Esophagus (tissue), 2 donors: ENCODE measurements at regions not wholly inside any gene's neighbourhood (a gene's known extent, or its start where the extent isn't known, plus 50 kb on each side); places are given as distances from the start of the nearest gene placed in this dataset.

Experiments used
- H3K27ac ChIP-seq, 2 donors: one replicate each; pipeline ENCODE4 v1.5.1; 2013; ENCODE audit warnings: low read depth in 2 of 2, mild to moderate bottlenecking in 2 of 2, inconsistent platforms in 1 of 2, low read length in 1 of 2, moderate library complexity in 1 of 2
- H3K27me3 ChIP-seq, 2 donors: one replicate each; pipeline ENCODE4 v1.6.1; 2013; ENCODE audit warnings: low read length in 2 of 2, control low read depth in 1 of 2, mild to moderate bottlenecking in 1 of 2; ENCODE audit not compliant: insufficient read depth in 2 of 2, control insufficient read depth in 1 of 2
- H3K36me3 ChIP-seq, 2 donors: one replicate each; pipeline ENCODE4 v1.6.1; 2013; ENCODE audit warnings: low read length in 1 of 2; ENCODE audit not compliant: control insufficient read depth in 2 of 2, insufficient read depth in 2 of 2
- H3K4me1 ChIP-seq, 2 donors: one replicate each; pipeline ENCODE4 v1.6.1; 2013; ENCODE audit warnings: low read length in 1 of 2; ENCODE audit not compliant: control insufficient read depth in 2 of 2, insufficient read depth in 2 of 2
- H3K4me3 ChIP-seq, 2 donors: one replicate each; pipeline ENCODE4 v1.5.1; 2013; ENCODE audit warnings: low read length in 2 of 2, mild to moderate bottlenecking in 2 of 2, low read depth in 1 of 2, moderate library complexity in 1 of 2
- H3K9me3 ChIP-seq, 2 donors: one replicate each; pipeline ENCODE4 v1.6.1; 2013; ENCODE audit warnings: mild to moderate bottlenecking in 2 of 2, low read depth in 1 of 2, low read length in 1 of 2, moderate library complexity in 1 of 2; ENCODE audit not compliant: control insufficient read depth in 2 of 2, insufficient read depth in 1 of 2
- WGBS, 2 donors: extraction: QIAGEN DNeasy Blood & Tissue Kit; methylation state at CpG; one replicate each; pipeline ENCODE4 v1.1.7; 2013; 5-methylcytosine and 5-hydroxymethylcytosine counted together
- donor health status: healthy with polysubstance abuse.
- donor health status: Bipolar disorder and iron deficiency.

- no peak overlapping the region for H3K27ac ChIP-seq
- no peaks in the 10 kb centered on the region for H3K27me3 ChIP-seq
- no peaks in the 10 kb centered on the region for H3K36me3 ChIP-seq
- no peak overlapping the region for H3K4me3 ChIP-seq
- no peaks in the 10 kb centered on the region for H3K9me3 ChIP-seq
- 66 to 75% methylated on average over 6 of the region's 6 CpGs for WGBS, 2 donors
- no peaks in the 10 kb centered on the region for H3K4me1 ChIP-seq
Measured at GRCh38 chr6:14792118-14792955, 453.5 kb upstream of the JARID2 start.

- H3K27ac ChIP-seq, result no peak overlapping the region
- H3K4me3 ChIP-seq, result no peak overlapping the region
- no peaks in the 10 kb centered on the region for H3K27me3 ChIP-seq
- H3K36me3 ChIP-seq, result no peaks in the 10 kb centered on the region
- H3K4me1 ChIP-seq, result no peaks in the 10 kb centered on the region
- H3K9me3 ChIP-seq, result no peaks in the 10 kb centered on the region
- whole genome bisulfite sequencing, 2 donors, result 86 to 93% methylated on average over 7 of the region's 7 CpGs
Measured at GRCh38 chr6:14795451-14795850, 450.4 kb upstream of the JARID2 start.

- H3K9me3 ChIP-seq, result no peaks in the 10 kb centered on the region
- whole genome bisulfite sequencing, 2 donors, result 75 to 78% methylated on average over 2 of the region's 2 CpGs
- no peaks in the 10 kb centered on the region for H3K27me3 ChIP-seq
- H3K27ac ChIP-seq, result no peak overlapping the region
- no peaks in the 10 kb centered on the region for H3K4me1 ChIP-seq
- H3K4me3 ChIP-seq, result no peak overlapping the region
- no peaks in the 10 kb centered on the region for H3K36me3 ChIP-seq
Measured at GRCh38 chr6:14796974-14797762, 448.7 kb upstream of the JARID2 start.

- Histone ChIP-seq H3K36me3 (no peaks in the 10 kb centered on the region), H3K4me3 (no peak overlapping the region), H3K27ac (no peak overlapping the region), H3K4me1 (no peaks in the 10 kb centered on the region), H3K27me3 (no peaks in the 10 kb centered on the region), H3K9me3 (no peaks in the 10 kb centered on the region)
Measured at GRCh38 chr6:14797875-14798593, 447.8 kb upstream of the JARID2 start.

GRCh38 chr6:14798594-14798982, 447.3 kb upstream of the JARID2 start:
- no peaks in the 10 kb centered on the region for H3K27me3 ChIP-seq
- H3K36me3 ChIP-seq, result no peaks in the 10 kb centered on the region
- H3K9me3 ChIP-seq, result no peaks in the 10 kb centered on the region
- H3K27ac ChIP-seq, result no peak overlapping the region
- peaks cover 0 to under 1% of the 10 kb centered on the region in 2 donors for H3K4me1 ChIP-seq
- no peak overlapping the region for H3K4me3 ChIP-seq
- 88 to 94% methylated on average over 4 of the region's 4 CpGs for WGBS, 2 donors

GRCh38 chr6:14798996-14799588, 446.8 kb upstream of the JARID2 start:
- Histone ChIP-seq H3K27ac (no peak overlapping the region), H3K4me3 (no peak overlapping the region), H3K9me3 (no peaks in the 10 kb centered on the region), H3K36me3 (no peaks in the 10 kb centered on the region), H3K4me1 (peaks cover 0 to 4% of the 10 kb centered on the region in 2 donors), H3K27me3 (no peaks in the 10 kb centered on the region)
- 91 to 97% methylated on average over 2 of the region's 2 CpGs for WGBS, 2 donors

- Histone ChIP-seq H3K9me3 (no peaks in the 10 kb centered on the region), H3K4me1 (peaks cover 0 to 7% of the 10 kb centered on the region in 2 donors), H3K27ac (no peak overlapping the region), H3K27me3 (no peaks in the 10 kb centered on the region), H3K4me3 (no peak overlapping the region), H3K36me3 (no peaks in the 10 kb centered on the region)
Measured at GRCh38 chr6:14799928-14800327, 445.9 kb upstream of the JARID2 start.

- Histone ChIP-seq H3K27ac (no peak overlapping the region), H3K4me3 (no peak overlapping the region), H3K4me1 (peaks cover 0 to 8% of the 10 kb centered on the region in 2 donors), H3K27me3 (no peaks in the 10 kb centered on the region), H3K36me3 (no peaks in the 10 kb centered on the region), H3K9me3 (no peaks in the 10 kb centered on the region)
- 81 to 87% methylated on average over 9 of the region's 9 CpGs for WGBS, 2 donors
Measured at GRCh38 chr6:14802514-14803160, 443.2 kb upstream of the JARID2 start.
